ENCODE measurements at regions not wholly inside any gene's neighbourhood (a gene's known extent, or its start where the extent isn't known, plus 50 kb on each side); places are given as distances from the start of the nearest gene placed in this dataset.

DNA sequence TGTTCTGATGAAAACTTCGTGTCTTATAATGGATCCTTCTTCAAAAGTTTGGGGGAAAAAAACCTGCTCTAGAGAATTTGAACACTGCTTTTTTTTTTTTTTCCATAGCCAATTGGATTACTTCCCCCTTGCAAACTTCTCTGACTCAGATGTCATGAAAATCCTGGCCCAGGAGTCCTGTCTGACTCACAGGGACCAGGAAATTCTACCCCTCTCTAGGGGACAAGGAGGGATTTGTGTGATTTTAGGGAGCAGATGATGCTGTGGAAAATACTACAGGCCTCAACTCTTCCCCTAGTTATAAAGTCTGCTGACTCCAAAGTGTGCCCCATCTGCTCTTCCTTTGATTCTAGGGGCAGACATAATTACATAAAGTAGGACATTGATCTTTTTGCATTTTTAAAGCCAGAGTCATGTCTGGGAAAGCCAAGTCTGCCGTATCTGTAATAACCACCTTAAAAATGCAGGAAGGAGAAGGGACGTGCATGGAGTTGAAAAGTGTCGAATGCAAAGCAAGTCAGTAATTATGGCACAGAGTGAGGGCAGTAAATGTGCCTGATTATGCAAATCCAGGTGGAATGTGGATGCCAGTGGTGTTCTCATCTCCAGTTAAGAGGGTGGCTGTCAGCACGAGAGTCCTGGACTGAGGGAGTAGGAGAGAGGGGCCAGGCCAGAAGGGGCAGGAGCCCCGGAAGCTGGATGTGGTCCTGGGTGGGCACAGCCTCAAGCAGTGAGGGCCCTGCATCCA, 144.3 kb upstream of the SULF2 start:
- Histone ChIP-seq H3F3A (ENCODE audit: low read depth) (no peaks in the 10 kb centered on the region), H3K9ac (ENCODE audit: low read depth, low read length, poor library complexity, severe bottlenecking) (no peak overlapping the region), H3K36me3 (ENCODE audit: insufficient read depth, low read length) (no peaks in the 10 kb centered on the region), H3K79me2 (ENCODE audit: insufficient read depth, low read length) (no peaks in the 10 kb centered on the region), H3K4me1 (ENCODE audit: insufficient read depth, low read length, poor library complexity, severe bottlenecking) (no peaks in the 10 kb centered on the region), H3K27me3 (ENCODE audit: insufficient read depth, low read length, poor library complexity, severe bottlenecking) (no peaks in the 10 kb centered on the region), H3K9me2 (replicated peaks; ENCODE audit: low read depth, low read length) (no peaks in the 10 kb centered on the region), H3K4me2 (ENCODE audit: low read depth, low read length, poor library complexity, severe bottlenecking) (no peak overlapping the region), H3K4me3 (ENCODE audit: low read length, poor library complexity, severe bottlenecking) (no peak overlapping the region), H3K9me3 (ENCODE audit: insufficient read depth, low read depth, low read length) (no peaks in the 10 kb centered on the region), H4K20me1 (ENCODE audit: insufficient read depth, low read length, poor library complexity, severe bottlenecking) (no peaks in the 10 kb centered on the region), H2AFZ (ENCODE audit: low read length) (no peak overlapping the region)
- TF ChIP-seq, protein P1, sequence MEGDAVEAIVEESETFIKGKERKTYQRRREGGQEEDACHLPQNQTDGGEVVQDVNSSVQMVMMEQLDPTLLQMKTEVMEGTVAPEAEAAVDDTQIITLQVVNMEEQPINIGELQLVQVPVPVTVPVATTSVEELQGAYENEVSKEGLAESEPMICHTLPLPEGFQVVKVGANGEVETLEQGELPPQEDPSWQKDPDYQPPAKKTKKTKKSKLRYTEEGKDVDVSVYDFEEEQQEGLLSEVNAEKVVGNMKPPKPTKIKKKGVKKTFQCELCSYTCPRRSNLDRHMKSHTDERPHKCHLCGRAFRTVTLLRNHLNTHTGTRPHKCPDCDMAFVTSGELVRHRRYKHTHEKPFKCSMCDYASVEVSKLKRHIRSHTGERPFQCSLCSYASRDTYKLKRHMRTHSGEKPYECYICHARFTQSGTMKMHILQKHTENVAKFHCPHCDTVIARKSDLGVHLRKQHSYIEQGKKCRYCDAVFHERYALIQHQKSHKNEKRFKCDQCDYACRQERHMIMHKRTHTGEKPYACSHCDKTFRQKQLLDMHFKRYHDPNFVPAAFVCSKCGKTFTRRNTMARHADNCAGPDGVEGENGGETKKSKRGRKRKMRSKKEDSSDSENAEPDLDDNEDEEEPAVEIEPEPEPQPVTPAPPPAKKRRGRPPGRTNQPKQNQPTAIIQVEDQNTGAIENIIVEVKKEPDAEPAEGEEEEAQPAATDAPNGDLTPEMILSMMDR (conservative IDR thresholded peaks at IDR 0.05; ENCODE audit: low read length) = no peak
- TF ChIP-seq EZH2phosphoT487 (IDR thresholded peaks at IDR 0.05; ENCODE audit: borderline replicate concordance) = no peak

DNA sequence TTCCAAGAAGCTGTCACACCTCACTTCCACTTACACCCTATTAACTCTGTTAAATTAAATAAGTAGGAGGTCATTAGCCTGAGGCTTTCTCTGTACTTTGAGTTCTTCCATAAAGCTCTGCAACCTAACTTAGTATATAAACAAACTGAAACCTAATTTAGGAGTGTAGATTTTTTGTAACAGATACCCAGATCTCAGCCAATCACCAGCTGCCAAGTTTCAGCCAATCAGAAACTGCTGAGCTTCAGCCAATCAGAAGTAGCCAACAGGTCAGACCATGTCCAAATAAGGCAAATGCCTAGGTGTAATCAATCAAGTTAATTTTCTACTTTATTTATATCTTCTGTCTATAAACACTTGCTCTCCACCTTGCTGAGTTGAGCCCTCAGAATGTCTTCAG, 142.7 kb upstream of the SULF2 start:
- Histone ChIP-seq H3K36me3 (ENCODE audit: insufficient read depth, low read length) (no peaks in the 10 kb centered on the region), H3F3A (ENCODE audit: low read depth) (no peaks in the 10 kb centered on the region), H3K4me3 (ENCODE audit: low read length, poor library complexity, severe bottlenecking) (no peak overlapping the region), H3K79me2 (ENCODE audit: insufficient read depth, low read length) (no peaks in the 10 kb centered on the region), H3K9me3 (ENCODE audit: insufficient read depth, low read depth, low read length) (no peaks in the 10 kb centered on the region), H3K4me2 (ENCODE audit: low read depth, low read length, poor library complexity, severe bottlenecking) (no peak overlapping the region), H3K27me3 (ENCODE audit: insufficient read depth, low read length, poor library complexity, severe bottlenecking) (no peaks in the 10 kb centered on the region), H3K9ac (ENCODE audit: low read depth, low read length, poor library complexity, severe bottlenecking) (no peak overlapping the region), H3K4me1 (ENCODE audit: insufficient read depth, low read length, poor library complexity, severe bottlenecking) (no peaks in the 10 kb centered on the region), H3K9me2 (replicated peaks; ENCODE audit: low read depth, low read length) (no peaks in the 10 kb centered on the region), H2AFZ (ENCODE audit: low read length) (no peak overlapping the region), H4K20me1 (ENCODE audit: insufficient read depth, low read length, poor library complexity, severe bottlenecking) (no peaks in the 10 kb centered on the region)
- no peak for TF ChIP-seq EZH2phosphoT487 (IDR thresholded peaks at IDR 0.05; ENCODE audit: borderline replicate concordance)
- TF ChIP-seq, protein P1 (conservative IDR thresholded peaks at IDR 0.05; ENCODE audit: low read length) = no peak

DNA sequence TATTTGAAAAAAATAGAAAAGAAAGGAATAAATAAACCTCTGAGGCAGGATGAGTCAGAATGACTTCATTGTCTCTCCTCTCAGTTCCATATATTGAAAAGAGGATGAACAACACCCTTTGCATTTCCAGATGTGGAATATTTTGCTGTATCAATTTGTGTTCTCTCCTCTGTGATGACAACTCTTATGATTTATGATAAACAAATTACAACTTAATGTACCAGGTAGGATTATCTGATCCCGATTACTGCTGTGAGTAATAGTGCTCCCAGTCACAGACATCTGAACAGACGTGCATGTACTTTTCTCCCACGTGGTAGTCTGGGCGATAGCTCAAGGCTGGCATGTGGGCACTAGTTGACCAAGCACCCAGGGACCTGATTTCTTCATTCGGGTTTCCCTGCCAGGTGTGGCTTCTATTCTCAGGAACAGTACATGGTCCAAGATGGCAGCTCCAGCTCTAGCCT, 142.1 kb upstream of the SULF2 start:
- Histone ChIP-seq H3K36me3 (ENCODE audit: insufficient read depth, low read length) (no peaks in the 10 kb centered on the region), H3K9me2 (replicated peaks; ENCODE audit: low read depth, low read length) (no peaks in the 10 kb centered on the region), H2AFZ (ENCODE audit: low read length) (no peak overlapping the region), H3K79me2 (ENCODE audit: insufficient read depth, low read length) (no peaks in the 10 kb centered on the region), H3F3A (ENCODE audit: low read depth) (no peaks in the 10 kb centered on the region), H4K20me1 (ENCODE audit: insufficient read depth, low read length, poor library complexity, severe bottlenecking) (no peaks in the 10 kb centered on the region), H3K9ac (ENCODE audit: low read depth, low read length, poor library complexity, severe bottlenecking) (no peak overlapping the region), H3K27me3 (ENCODE audit: insufficient read depth, low read length, poor library complexity, severe bottlenecking) (no peaks in the 10 kb centered on the region), H3K9me3 (ENCODE audit: insufficient read depth, low read depth, low read length) (no peaks in the 10 kb centered on the region), H3K4me2 (ENCODE audit: low read depth, low read length, poor library complexity, severe bottlenecking) (no peak overlapping the region), H3K4me1 (ENCODE audit: insufficient read depth, low read length, poor library complexity, severe bottlenecking) (no peaks in the 10 kb centered on the region), H3K4me3 (ENCODE audit: low read length, poor library complexity, severe bottlenecking) (no peak overlapping the region)
- TF ChIP-seq EZH2phosphoT487 (IDR thresholded peaks at IDR 0.05; ENCODE audit: borderline replicate concordance) = no peak
- TF ChIP-seq, protein P1 (conservative IDR thresholded peaks at IDR 0.05; ENCODE audit: low read length) = no peak
